ENCODE measurements at regions not wholly inside any gene's neighbourhood (a gene's known extent, or its start where the extent isn't known, plus 50 kb on each side); places are given as distances from the start of the nearest gene placed in this dataset.

GRCh38 chr14:50035214-50035613 is 81.2 kb downstream of the VCPKMT start:
- H3K4me3 ChIP-seq (ENCODE audit: low read depth, low read length) = no peak overlapping the region
- no peak for TF ChIP-seq CTCF (IDR thresholded peaks at IDR 0.05; ENCODE audit: borderline replicate concordance, insufficient read depth, low read depth, low read length)

DNA sequence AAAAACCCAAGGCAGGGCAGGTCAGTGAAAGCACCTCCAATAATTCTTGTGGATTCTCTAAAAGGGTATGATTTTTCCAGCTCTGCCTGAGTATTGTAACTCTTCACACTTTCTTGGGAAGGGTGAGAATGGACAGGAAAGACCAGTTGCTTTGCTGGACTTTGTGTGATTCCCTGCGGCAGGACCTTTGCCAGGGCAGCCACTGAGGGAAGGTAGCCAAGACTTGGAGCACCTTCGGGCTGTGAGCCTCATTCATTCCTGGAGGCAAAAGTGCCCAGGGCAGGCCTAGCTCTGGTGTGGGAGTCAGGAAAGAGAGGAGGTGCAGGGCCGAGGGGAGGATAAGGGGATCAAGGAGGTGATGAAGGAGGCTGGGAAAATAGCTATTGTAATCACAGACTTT is 80.2 kb downstream of the VCPKMT start:
- no peak for TF ChIP-seq CTCF (IDR thresholded peaks at IDR 0.05; ENCODE audit: borderline replicate concordance, insufficient read depth, low read depth, low read length)
- H3K4me3 ChIP-seq (ENCODE audit: low read depth, low read length) = no peak overlapping the region

- no peak overlapping the region for H3K4me3 ChIP-seq (ENCODE audit: low read depth, low read length)
- TF ChIP-seq CTCF (IDR thresholded peaks at IDR 0.05; ENCODE audit: borderline replicate concordance, insufficient read depth, low read depth, low read length) = no peak
These were observed 79.7 kb downstream of the VCPKMT start for GRCh38 chr14:50036637-50037036.

GRCh38 chr14:50037240-50037639 is 79.1 kb downstream of the VCPKMT start:
- H3K4me3 ChIP-seq (ENCODE audit: low read depth, low read length) = no peak overlapping the region
- TF ChIP-seq CTCF (IDR thresholded peaks at IDR 0.05; ENCODE audit: borderline replicate concordance, insufficient read depth, low read depth, low read length) = no peak

- TF ChIP-seq CTCF (IDR thresholded peaks at IDR 0.05; ENCODE audit: borderline replicate concordance, insufficient read depth, low read depth, low read length) = no peak
- no peak overlapping the region for H3K4me3 ChIP-seq (ENCODE audit: low read depth, low read length)
These were observed 78.5 kb downstream of the VCPKMT start for GRCh38 chr14:50037852-50038251.

GRCh38 chr14:50038398-50039119 is 77.8 kb downstream of the VCPKMT start:
- 0 out of 2 replicates have a peak, but pooled peaks have one; percentile 3 for TF ChIP-seq CTCF (IDR thresholded peaks at IDR 0.05; ENCODE audit: borderline replicate concordance, insufficient read depth, low read depth, low read length)
- peak overlapping the region; percentile 1 for H3K4me3 ChIP-seq (ENCODE audit: low read depth, low read length)

DNA sequence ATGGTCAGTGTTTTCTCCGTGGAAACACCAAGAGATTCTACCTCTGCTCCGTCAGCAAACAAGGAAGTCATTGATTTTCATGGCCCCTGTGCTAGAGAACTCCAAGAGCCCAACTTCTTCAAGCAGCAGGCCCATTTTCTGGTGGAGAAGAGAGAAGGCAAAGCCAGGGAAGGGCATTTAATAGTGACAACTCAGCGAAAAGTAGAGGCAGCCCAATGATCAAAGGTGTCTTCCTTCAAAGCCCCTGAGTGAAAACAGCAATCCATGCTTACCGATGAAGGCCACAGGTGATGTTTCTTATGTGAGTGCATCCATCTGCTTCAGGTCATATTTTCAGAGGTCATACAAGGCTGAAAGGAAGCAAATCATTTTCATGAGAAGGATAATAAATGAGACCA is 77.3 kb downstream of the VCPKMT start:
- no peak for TF ChIP-seq CTCF (IDR thresholded peaks at IDR 0.05; ENCODE audit: borderline replicate concordance, insufficient read depth, low read depth, low read length)
- H3K4me3 ChIP-seq (ENCODE audit: low read depth, low read length) = no peak overlapping the region
